Cardiac muscle cell (in vitro differentiated cells and primary cell): ENCODE measurements at regions not wholly inside any gene's neighbourhood (a gene's known extent, or its start where the extent isn't known, plus 50 kb on each side); places are given as distances from the start of the nearest gene placed in this dataset.
A peak's percentile ranks its signal among the peaks of the same experiment; 100 is the strongest.
"Not testable (repeated sequence)": the region's sequence is repeated elsewhere in the genome, so short reads cannot be mapped to it uniquely, and the experiment has no call there.

Source experiments
- DNase-seq, 2 donors: peaks; one replicate each; pipeline versions ENCODE4 v3.0.0 to v3.0.0-alpha.2; 2010 to 2017; ENCODE audit warnings: low read depth in 1 of 2, low spot score in 1 of 2
- H3K27ac ChIP-seq: fragments of 200-600 bp; sonication (generic); 2 replicates; pipeline ENCODE4 v1.5.1; 2016
- H3K27me3 ChIP-seq: fragments of 200-600 bp; sonication (generic); 2 replicates; pipeline ENCODE4 v1.6.0; 2016; ENCODE audit warnings: control low read depth
- H3K36me3 ChIP-seq: fragments of 200-600 bp; sonication (generic); 2 replicates; pipeline ENCODE4 v1.5.1; 2016; ENCODE audit warnings: control low read depth
- H3K4me1 ChIP-seq: fragments of 200-600 bp; sonication (generic); 2 replicates; pipeline ENCODE4 v1.8.1; 2017; ENCODE audit warnings: low read depth, mild to moderate bottlenecking, mixed run types
- H3K4me3 ChIP-seq: fragments of 200-600 bp; sonication (generic); 2 replicates; pipeline ENCODE4 v1.5.1; 2016; ENCODE audit warnings: mild to moderate bottlenecking
- H3K9me3 ChIP-seq: fragments of 200-600 bp; sonication (generic); 2 replicates; pipeline ENCODE4 v1.5.1; 2017; ENCODE audit warnings: low read depth, mild to moderate bottlenecking, control low read depth
- CTCF ChIP-seq: IDR thresholded peaks from 2 replicates; pipeline ENCODE4 v1.5.1; 2012; ENCODE audit warnings: low read depth, mild to moderate bottlenecking, low read length

GRCh38 chr17:68759343-68760140, 158.4 kb upstream of the FAM20A start:
- Histone ChIP-seq H3K27me3 (no peaks in the 10 kb centered on the region), H3K4me3 (no peak overlapping the region), H3K9me3 (no peaks in the 10 kb centered on the region), H3K27ac (peak overlapping the region; percentile 45), H3K36me3 (no peaks in the 10 kb centered on the region), H3K4me1 (no peaks in the 10 kb centered on the region)
- TF ChIP-seq CTCF, result peak; percentile 97
- DNase-seq, result peak; percentile 89 to 96

GRCh38 chr17:68759002-68759342, 157.8 kb upstream of the FAM20A start:
- Histone ChIP-seq H3K9me3 (no peaks in the 10 kb centered on the region), H3K27ac (peak overlapping the region; percentile 45), H3K27me3 (no peaks in the 10 kb centered on the region), H3K4me3 (no peak overlapping the region), H3K36me3 (no peaks in the 10 kb centered on the region), H3K4me1 (no peaks in the 10 kb centered on the region)
- TF ChIP-seq CTCF, result no peak
- DNase-seq, result no peak

- not testable (repeated sequence) for DNase-seq, H3K36me3 ChIP-seq, H3K27me3 ChIP-seq
These were observed 156.9 kb upstream of the FAM20A start for GRCh38 chr17:68757866-68758757.

GRCh38 chr17:68753985-68754769, 153.0 kb upstream of the FAM20A start:
- TF ChIP-seq CTCF, result no peak
- Histone ChIP-seq H3K9me3 (no peaks in the 10 kb centered on the region), H3K27me3 (no peaks in the 10 kb centered on the region), H3K36me3 (no peaks in the 10 kb centered on the region), H3K4me1 (no peaks in the 10 kb centered on the region), H3K27ac (no peak overlapping the region), H3K4me3 (no peak overlapping the region)
- no peak for DNase-seq

More at GRCh38 chr17:68757866-68758757, 156.9 kb upstream of the FAM20A start:
- H3K4me1 ChIP-seq, H3K4me3 ChIP-seq, H3K9me3 ChIP-seq, H3K27ac ChIP-seq: not testable (repeated sequence)

GRCh38 chr17:68750208-68750562, 149.0 kb upstream of the FAM20A start:
- Histone ChIP-seq H3K36me3 (no peaks in the 10 kb centered on the region), H3K27ac (no peak overlapping the region), H3K27me3 (no peaks in the 10 kb centered on the region), H3K4me1 (no peaks in the 10 kb centered on the region), H3K4me3 (no peak overlapping the region), H3K9me3 (no peaks in the 10 kb centered on the region)
- TF ChIP-seq CTCF, result no peak
- DNase-seq, result no peak
